ENCODE measurements at regions not wholly inside any gene's neighbourhood (a gene's known extent, or its start where the extent isn't known, plus 50 kb on each side); places are given as distances from the start of the nearest gene placed in this dataset.

DNA sequence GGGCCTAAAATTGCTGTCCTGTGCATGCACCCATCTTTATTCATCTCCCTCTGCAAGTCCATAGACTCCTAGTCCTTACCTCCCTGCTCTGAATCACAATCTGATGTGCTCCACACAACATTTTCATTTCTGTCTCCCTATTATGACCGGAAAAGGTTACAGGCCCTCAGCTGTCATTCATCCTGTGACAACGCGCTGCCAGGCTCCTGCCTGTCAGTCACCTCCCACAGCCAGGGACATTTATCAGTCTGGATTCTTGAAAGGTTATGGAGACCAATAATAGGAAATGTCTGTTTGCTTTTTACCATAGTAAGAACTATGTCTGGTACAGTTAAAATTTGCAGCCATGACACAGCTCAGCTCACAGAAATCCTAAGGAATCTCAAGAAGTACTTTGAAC, 197.1 kb downstream of the RDH14 start:
- WGBS, 2 donors, result 61 to 92% methylated on average over 3 of the region's 3 CpGs
- H3K4me3 ChIP-seq (ENCODE audit: low read depth, poor library complexity, severe bottlenecking), result no peak overlapping the region
- intact Hi-C loops (cut with DNase I; ENCODE audit: low total_unique reads), result no loop called here
- TF ChIP-seq POLR2A (IDR thresholded peaks at IDR 0.05), result no peak
- TF ChIP-seq, protein P1, sequence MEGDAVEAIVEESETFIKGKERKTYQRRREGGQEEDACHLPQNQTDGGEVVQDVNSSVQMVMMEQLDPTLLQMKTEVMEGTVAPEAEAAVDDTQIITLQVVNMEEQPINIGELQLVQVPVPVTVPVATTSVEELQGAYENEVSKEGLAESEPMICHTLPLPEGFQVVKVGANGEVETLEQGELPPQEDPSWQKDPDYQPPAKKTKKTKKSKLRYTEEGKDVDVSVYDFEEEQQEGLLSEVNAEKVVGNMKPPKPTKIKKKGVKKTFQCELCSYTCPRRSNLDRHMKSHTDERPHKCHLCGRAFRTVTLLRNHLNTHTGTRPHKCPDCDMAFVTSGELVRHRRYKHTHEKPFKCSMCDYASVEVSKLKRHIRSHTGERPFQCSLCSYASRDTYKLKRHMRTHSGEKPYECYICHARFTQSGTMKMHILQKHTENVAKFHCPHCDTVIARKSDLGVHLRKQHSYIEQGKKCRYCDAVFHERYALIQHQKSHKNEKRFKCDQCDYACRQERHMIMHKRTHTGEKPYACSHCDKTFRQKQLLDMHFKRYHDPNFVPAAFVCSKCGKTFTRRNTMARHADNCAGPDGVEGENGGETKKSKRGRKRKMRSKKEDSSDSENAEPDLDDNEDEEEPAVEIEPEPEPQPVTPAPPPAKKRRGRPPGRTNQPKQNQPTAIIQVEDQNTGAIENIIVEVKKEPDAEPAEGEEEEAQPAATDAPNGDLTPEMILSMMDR (IDR thresholded peaks at IDR 0.05), result no peak
- no peak for DNase-seq (ENCODE audit: low spot score in 2 of 2)

DNA sequence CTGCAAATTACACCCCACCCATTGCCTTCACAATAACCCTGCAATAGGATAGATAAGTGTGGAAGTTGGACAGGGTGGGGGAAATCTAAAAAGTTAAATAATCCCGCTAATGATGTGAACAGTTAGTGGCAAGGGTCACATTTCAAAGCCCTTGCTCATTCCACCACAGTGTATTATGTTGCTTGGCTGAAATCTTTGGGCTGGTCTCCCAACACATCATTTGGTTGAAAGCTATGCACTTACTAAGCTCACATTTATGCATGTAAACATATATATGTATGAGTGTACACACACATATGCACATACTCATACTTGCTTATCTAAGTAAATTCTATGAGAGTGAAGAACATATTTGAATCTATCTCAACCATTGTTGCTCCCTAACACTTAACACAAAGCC, 197.8 kb downstream of the RDH14 start:
- H3K4me3 ChIP-seq (ENCODE audit: low read depth, poor library complexity, severe bottlenecking), result no peak overlapping the region
- intact Hi-C loops (cut with DNase I; ENCODE audit: low total_unique reads), result no loop called here
- 91 to 94% methylated on average over 1 of the region's 1 CpG for WGBS, 2 donors
- DNase-seq (ENCODE audit: low spot score in 2 of 2), result no peak
- TF ChIP-seq POLR2A (IDR thresholded peaks at IDR 0.05), result no peak
- TF ChIP-seq, protein P1 (IDR thresholded peaks at IDR 0.05), result no peak

DNA sequence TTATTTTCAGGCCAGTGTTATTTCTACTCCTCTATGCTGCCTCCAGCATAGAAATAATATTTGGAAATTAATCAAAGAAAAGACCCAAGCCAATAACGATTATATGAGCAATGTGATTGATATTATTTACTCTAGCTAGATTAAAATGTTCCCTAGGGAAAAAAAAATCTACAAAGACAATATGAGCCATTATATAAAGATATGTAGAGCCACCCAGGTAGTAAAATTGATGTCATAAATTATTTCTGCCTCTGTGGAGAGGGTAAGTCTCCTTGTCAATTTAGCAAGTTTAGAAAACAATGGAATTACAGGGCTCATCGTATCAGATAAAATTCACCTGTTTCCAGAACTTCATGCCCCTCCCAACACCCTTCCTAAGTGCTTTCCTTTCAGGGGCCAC, 202.9 kb downstream of the RDH14 start:
- no peak overlapping the region for H3K4me3 ChIP-seq (ENCODE audit: low read depth, poor library complexity, severe bottlenecking)
- intact Hi-C loops (cut with DNase I; ENCODE audit: low total_unique reads), result no loop called here
- DNase-seq (ENCODE audit: low spot score in 2 of 2), result no peak
- TF ChIP-seq, protein P1 (IDR thresholded peaks at IDR 0.05), result no peak
- TF ChIP-seq POLR2A (IDR thresholded peaks at IDR 0.05), result no peak
- 61 to 73% methylated on average over 2 of the region's 2 CpGs for WGBS, 2 donors

DNA sequence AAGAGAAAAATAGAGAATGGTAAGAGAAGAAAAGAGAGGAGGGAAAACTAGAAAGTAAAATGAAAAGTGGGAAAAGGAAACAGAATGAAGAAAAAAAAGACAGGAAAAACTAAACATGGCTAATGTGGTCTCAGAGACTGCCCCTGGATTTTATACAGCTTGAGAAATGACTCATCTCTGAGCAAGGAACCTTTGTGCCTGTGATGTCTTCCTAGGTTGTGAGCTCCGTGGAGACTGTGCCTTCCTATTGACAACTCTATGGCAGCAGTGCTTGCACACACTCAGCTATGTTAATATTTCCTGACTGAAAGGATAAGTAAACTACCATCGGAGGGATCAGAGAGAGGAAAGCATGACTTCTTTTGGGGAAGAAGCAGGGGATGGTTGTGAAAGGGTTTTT, 203.8 kb downstream of the RDH14 start:
- H3K4me3 ChIP-seq (ENCODE audit: low read depth, poor library complexity, severe bottlenecking), result no peak overlapping the region
- no peak for DNase-seq (ENCODE audit: low spot score in 2 of 2)
- TF ChIP-seq, protein P1 (IDR thresholded peaks at IDR 0.05), result no peak
- intact Hi-C loops (cut with DNase I; ENCODE audit: low total_unique reads), result no loop called here
- 64 to 71% methylated on average over 2 of the region's 2 CpGs for WGBS, 2 donors

DNA sequence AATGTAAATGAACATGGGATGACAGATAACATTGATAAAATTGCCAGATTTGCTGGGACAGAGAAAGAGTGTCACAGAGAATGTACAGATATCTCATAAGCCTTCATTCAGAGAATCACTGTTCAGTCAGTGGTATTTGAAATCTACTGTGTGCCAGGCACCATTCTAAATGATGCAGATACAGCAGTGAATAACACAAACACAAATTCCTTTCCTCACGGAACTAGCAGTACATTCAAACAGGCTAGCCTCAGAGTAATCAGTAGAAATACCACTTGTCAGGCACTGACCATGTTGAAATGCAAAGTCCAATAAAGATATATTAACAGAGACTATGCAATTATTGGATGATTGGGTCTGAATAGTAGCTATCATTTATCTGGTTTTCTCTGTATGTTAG, 211.0 kb downstream of the RDH14 start:
- WGBS, 2 donors, result 68 to 86% methylated on average over 1 of the region's 1 CpG
- no peak overlapping the region for H3K4me3 ChIP-seq (ENCODE audit: low read depth, poor library complexity, severe bottlenecking)
- no peak for TF ChIP-seq POLR2A (IDR thresholded peaks at IDR 0.05)
- TF ChIP-seq, protein P1 (IDR thresholded peaks at IDR 0.05), result no peak
- intact Hi-C loops (cut with DNase I; ENCODE audit: low total_unique reads), result loop anchor here (5.0 kb wide), 1 partner anchor 1607 kb away; no protein-coding TSS in a partner anchor
- DNase-seq (ENCODE audit: low spot score in 2 of 2), result no peak

DNA sequence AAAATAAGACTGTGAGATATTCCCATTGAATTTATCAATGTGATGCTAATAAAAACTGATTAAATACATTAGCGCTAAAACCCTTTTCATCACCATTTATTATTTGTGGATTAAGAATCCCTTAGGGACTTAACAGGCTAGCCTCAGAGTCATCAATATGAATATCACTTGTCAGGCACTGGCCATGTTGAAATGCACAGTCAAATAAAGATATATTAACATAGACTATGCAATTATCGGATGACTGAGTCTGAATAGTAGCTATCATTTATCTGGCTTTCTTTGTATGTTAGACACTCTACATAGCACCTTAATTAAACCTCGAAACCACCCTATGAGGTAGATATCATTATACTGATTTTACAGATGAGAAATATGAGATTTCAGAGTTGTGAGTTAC, 213.6 kb downstream of the RDH14 start:
- intact Hi-C loops (cut with DNase I; ENCODE audit: low total_unique reads), result loop anchor here (5.0 kb wide), 1 partner anchor 1605 kb away; no protein-coding TSS in a partner anchor
- DNase-seq (ENCODE audit: low spot score in 2 of 2), result no peak
- TF ChIP-seq, protein P1 (IDR thresholded peaks at IDR 0.05), result no peak
- no peak for TF ChIP-seq POLR2A (IDR thresholded peaks at IDR 0.05)
- H3K4me3 ChIP-seq (ENCODE audit: low read depth, poor library complexity, severe bottlenecking), result no peak overlapping the region
- WGBS, 2 donors, result 81 to 85% methylated on average over 3 of the region's 3 CpGs
